Mammary epithelial cell (primary cell): ENCODE measurements at regions not wholly inside any gene's neighbourhood (a gene's known extent, or its start where the extent isn't known, plus 50 kb on each side); places are given as distances from the start of the nearest gene placed in this dataset.

Experiments used
- CTCF ChIP-seq, 2 donors: IDR thresholded peaks in 1 of 2; conservative IDR thresholded peaks in 1 of 2; 2 replicates each; pipeline ENCODE4 v1.5.1; 2011 to 2012; ENCODE audit warnings: inconsistent platforms in 2 of 2, low read length in 2 of 2, mild to moderate bottlenecking in 2 of 2, control low read depth in 1 of 2, low read depth in 1 of 2; ENCODE audit not compliant: insufficient read depth in 1 of 2; ENCODE audit errors: extremely low read depth in 1 of 2
- EZH2 ChIP-seq: IDR thresholded peaks from 2 replicates; pipeline ENCODE4 v1.6.1; 2012; ENCODE audit warnings: low read length, inconsistent platforms, borderline replicate concordance

- TF ChIP-seq CTCF (conservative IDR thresholded peaks at IDR 0.05 in 1 of 2, IDR thresholded peaks at IDR 0.05 in 1 of 2; ENCODE audit: extremely low read depth in 1 of 2, insufficient read depth in 1 of 2, low read depth in 1 of 2, low read length in 2 of 2) (no peak), EZH2 (no peak)
Observed at GRCh38 chr18:9038277-9038871, 64.1 kb upstream of the NDUFV2 start.
